HG02870 (cell line): ENCODE measurements at regions not wholly inside any gene's neighbourhood (a gene's known extent, or its start where the extent isn't known, plus 50 kb on each side); places are given as distances from the start of the nearest gene placed in this dataset.
"Not testable (repeated sequence)": the region's sequence is repeated elsewhere in the genome, so short reads cannot be mapped to it uniquely, and the experiment has no call there.

Experiments
- ATAC-seq: cut with Tn5 transposase; IDR thresholded peaks from one replicate; pipeline ENCODE4 v1.9.1; 2021; ENCODE audit warnings: mild to moderate bottlenecking, moderate library complexity; ENCODE audit not compliant: unreplicated experiment

- no peak for ATAC-seq
Measured at GRCh38 chr14:25444381-25444780, 394.4 kb upstream of the STXBP6 start.

- not testable (repeated sequence) for ATAC-seq
Measured at GRCh38 chr14:25440382-25440781, 390.4 kb upstream of the STXBP6 start.

- no peak for ATAC-seq
Measured at GRCh38 chr14:25436906-25437305, 387.0 kb upstream of the STXBP6 start.

- no peak for ATAC-seq
Measured at GRCh38 chr14:25436288-25436875, 386.4 kb upstream of the STXBP6 start.

GRCh38 chr14:25431211-25432076 is 381.5 kb upstream of the STXBP6 start:
- no peak for ATAC-seq

- ATAC-seq, result no peak
Measured at GRCh38 chr14:25430808-25431207, 380.9 kb upstream of the STXBP6 start.

GRCh38 chr14:25412998-25413397 is 363.1 kb upstream of the STXBP6 start:
- no peak for ATAC-seq

- no peak for ATAC-seq
Measured at GRCh38 chr14:25411781-25412757, 362.1 kb upstream of the STXBP6 start.

- no peak for ATAC-seq
Measured at GRCh38 chr14:25406818-25407217, 356.9 kb upstream of the STXBP6 start.

- ATAC-seq, result no peak
Measured at GRCh38 chr14:25400607-25401206, 350.8 kb upstream of the STXBP6 start.

GRCh38 chr14:25396128-25396527 is 346.2 kb upstream of the STXBP6 start:
- peak; percentile 66 for ATAC-seq

- no peak for ATAC-seq
Measured at GRCh38 chr14:25394791-25395391, 344.9 kb upstream of the STXBP6 start.

- ATAC-seq, result no peak
Measured at GRCh38 chr14:25394356-25394755, 344.4 kb upstream of the STXBP6 start.

- ATAC-seq, result no peak
Measured at GRCh38 chr14:25389948-25390347, 340.0 kb upstream of the STXBP6 start.

GRCh38 chr14:25381498-25381897 is 331.6 kb upstream of the STXBP6 start:
- no peak for ATAC-seq

GRCh38 chr14:25375639-25376038 is 325.7 kb upstream of the STXBP6 start:
- ATAC-seq, result no peak

GRCh38 chr14:25371068-25371467 is 321.1 kb upstream of the STXBP6 start:
- ATAC-seq, result no peak

- not testable (repeated sequence) for ATAC-seq
Measured at GRCh38 chr14:25370057-25370456, 320.1 kb upstream of the STXBP6 start.

- ATAC-seq, result no peak
Measured at GRCh38 chr14:25358330-25358729, 308.4 kb upstream of the STXBP6 start.

- ATAC-seq, result no peak
Measured at GRCh38 chr14:25351269-25351668, 301.3 kb upstream of the STXBP6 start.
